Kidney capillary endothelial cell (primary cell): ENCODE measurements at regions not wholly inside any gene's neighbourhood (a gene's known extent, or its start where the extent isn't known, plus 50 kb on each side); places are given as distances from the start of the nearest gene placed in this dataset.
A peak's percentile ranks its signal among the peaks of the same experiment; 100 is the strongest.

Experiments used
- DNase-seq: peaks from one replicate; pipeline ENCODE4 v3.0.0-alpha.2; 2018; ENCODE audit warnings: low spot score

GRCh38 chr13:26456650-26457049, 100.8 kb upstream of the WASF3 start:
- no peak for DNase-seq

- no peak for DNase-seq
These were observed 100.3 kb upstream of the WASF3 start for GRCh38 chr13:26457212-26457611.

GRCh38 chr13:26458196-26458749, 99.2 kb upstream of the WASF3 start:
- no peak for DNase-seq

GRCh38 chr13:26459276-26460131, 98.0 kb upstream of the WASF3 start:
- no peak for DNase-seq

- no peak for DNase-seq
These were observed 96.8 kb upstream of the WASF3 start for GRCh38 chr13:26460648-26461047.

- no peak for DNase-seq
These were observed 94.2 kb upstream of the WASF3 start for GRCh38 chr13:26463296-26463695.

- no peak for DNase-seq
These were observed 93.6 kb upstream of the WASF3 start for GRCh38 chr13:26463848-26464247.

GRCh38 chr13:26465514-26465913, 92.0 kb upstream of the WASF3 start:
- DNase-seq = no peak

- DNase-seq = no peak
These were observed 91.5 kb upstream of the WASF3 start for GRCh38 chr13:26465954-26466353.

- no peak for DNase-seq
These were observed 89.2 kb upstream of the WASF3 start for GRCh38 chr13:26468265-26468801.

- DNase-seq = no peak
These were observed 87.9 kb upstream of the WASF3 start for GRCh38 chr13:26469602-26470001.

GRCh38 chr13:26471807-26472206, 85.7 kb upstream of the WASF3 start:
- DNase-seq = no peak

GRCh38 chr13:26473571-26474230, 83.8 kb upstream of the WASF3 start:
- DNase-seq = no peak

- no peak for DNase-seq
These were observed 83.2 kb upstream of the WASF3 start for GRCh38 chr13:26474286-26474685.

- no peak for DNase-seq
These were observed 82.0 kb upstream of the WASF3 start for GRCh38 chr13:26475176-26476110.

GRCh38 chr13:26476111-26476781, 81.2 kb upstream of the WASF3 start:
- DNase-seq = no peak

GRCh38 chr13:26476782-26477142, 80.7 kb upstream of the WASF3 start:
- DNase-seq = no peak

GRCh38 chr13:26477681-26478080, 79.8 kb upstream of the WASF3 start:
- no peak for DNase-seq

GRCh38 chr13:26480246-26480855, 77.1 kb upstream of the WASF3 start:
- no peak for DNase-seq

GRCh38 chr13:26482451-26483197, 74.9 kb upstream of the WASF3 start:
- peak; percentile 77 for DNase-seq
